ENCODE measurements at regions not wholly inside any gene's neighbourhood (a gene's known extent, or its start where the extent isn't known, plus 50 kb on each side); places are given as distances from the start of the nearest gene placed in this dataset.
A peak's percentile ranks its signal among the peaks of the same experiment; 100 is the strongest.

DNA sequence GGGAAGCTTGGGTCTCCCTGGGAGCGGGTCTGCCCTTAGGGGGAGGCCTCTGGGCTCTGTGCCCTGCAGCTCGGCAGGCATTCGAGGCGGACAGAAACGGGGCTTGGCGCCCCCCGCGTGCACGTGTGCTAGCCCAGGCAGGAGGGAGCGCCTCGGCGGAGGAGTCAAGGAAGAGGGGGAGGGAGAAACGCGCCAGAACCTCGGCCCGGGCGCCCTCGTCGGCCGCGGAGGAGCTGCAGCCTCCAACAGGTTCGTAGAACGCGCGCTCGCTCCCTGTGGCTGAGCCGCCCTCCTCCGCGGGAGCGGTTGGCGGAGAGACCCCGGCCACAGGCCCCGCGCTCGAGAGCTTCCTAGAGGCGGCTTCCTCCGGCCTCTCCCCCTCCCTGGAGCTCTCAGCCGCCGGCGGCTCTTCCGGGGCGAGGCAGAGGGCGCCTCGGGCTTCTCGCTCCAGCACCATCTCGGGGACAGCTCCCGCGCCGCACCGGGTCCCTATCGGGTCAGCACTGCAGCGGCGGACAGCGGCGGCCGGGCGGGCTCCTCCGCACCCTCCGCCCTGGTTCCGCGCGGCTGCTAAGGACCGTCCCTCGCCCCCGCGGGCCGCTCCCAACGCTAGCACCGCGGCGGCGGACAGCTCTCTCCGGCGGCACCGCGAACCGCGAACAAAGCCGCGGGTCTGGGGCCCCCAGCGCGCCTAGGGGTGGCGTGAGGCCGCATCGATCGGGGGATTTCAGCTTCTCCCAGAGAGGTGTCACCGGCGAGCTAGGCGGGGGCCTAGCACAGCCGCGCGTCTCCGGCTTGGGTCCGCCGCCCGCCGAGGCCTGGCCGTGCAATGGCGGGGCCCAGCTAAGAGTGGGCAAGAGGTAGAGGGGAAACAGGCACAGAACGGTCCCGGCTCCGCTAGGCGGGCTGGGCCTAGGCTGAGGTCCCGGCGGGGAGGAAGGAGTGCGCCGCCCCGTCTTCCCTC, 74.6 kb upstream of the CPLX2 start:
- H2AK5ac ChIP-seq (ENCODE audit: low read depth, low read length) = no peak overlapping the region
- no peak overlapping the region for H2AFZ ChIP-seq (ENCODE audit: low read length)
- peak overlapping the region; percentile 24 to 78 (median 60) for H3K4me3 ChIP-seq (ENCODE audit: extremely low read depth in 1 of 4, insufficient read depth in 2 of 4, low read depth in 3 of 4, low read length in 4 of 4)
- H3K23me2 ChIP-seq (ENCODE audit: low read depth, low read length) = peaks cover 13% of the 10 kb centered on the region; the same call in 1 of the 2 replicates
- ChIA-PET POLR2A (ENCODE audit: partially characterized antibody) (interaction anchor here (0.7 to 1.6 kb wide), 6 partner anchors 16 to 75 kb away, joined by 3 to 4 read pairs (median 3); partner anchors contain the start of gene CPLX2), CTCF (ENCODE audit: partially characterized antibody) (interaction anchor here (1.1 to 5.3 kb wide), 19 partner anchors 9 to 90 kb away, joined by 3 to 57 read pairs (median 7); partner anchors contain the start of gene CPLX2)
- no peak overlapping the region for H2BK12ac ChIP-seq (ENCODE audit: low read depth, low read length)
- H4K20me1 ChIP-seq (replicated peaks in 1 of 2; ENCODE audit: control insufficient read depth in 1 of 2, insufficient read depth in 2 of 2, low read length in 2 of 2) = peaks cover 0 to 6% of the 10 kb centered on the region in 2 experiments
- H2BK5ac ChIP-seq (ENCODE audit: low read depth, low read length) = no peak overlapping the region
- H3K4me2 ChIP-seq (ENCODE audit: insufficient read depth in 1 of 2, low read depth in 2 of 2, low read length in 2 of 2) = peak overlapping the region; percentile 87 to 96
- no peak overlapping the region for H3K23ac ChIP-seq (ENCODE audit: insufficient read length)
- no peak overlapping the region for H4K5ac ChIP-seq (ENCODE audit: insufficient read length, low read depth, low read length)
- FAIRE-seq = no peak
- H3K18ac ChIP-seq (ENCODE audit: extremely low read depth, low read length) = no peak overlapping the region
- H3K56ac ChIP-seq (replicated peaks; ENCODE audit: insufficient read length, low read depth, low read length) = no peak overlapping the region
- H3K9me3 ChIP-seq (ENCODE audit: insufficient read depth in 2 of 2, low read depth in 1 of 2, low read length in 1 of 2) = no peaks in the 10 kb centered on the region
- no peak overlapping the region for H4K91ac ChIP-seq (replicated peaks; ENCODE audit: insufficient read length, low read length)
- H3K4me1 ChIP-seq (replicated peaks in 1 of 4; ENCODE audit: control insufficient read depth in 3 of 4, insufficient read depth in 4 of 4, low read length in 3 of 4) = peaks cover 2 to 12% (median 9%) of the 10 kb centered on the region in 4 experiments; a peak in 5 of 7 replicates
- no peak overlapping the region for H2BK20ac ChIP-seq (ENCODE audit: low read length)
- H3K79me2 ChIP-seq (ENCODE audit: control insufficient read depth in 1 of 2, insufficient read depth in 2 of 2, low read length in 2 of 2) = no peaks in the 10 kb centered on the region
- no peak overlapping the region; the same call in 1 of the 2 replicates for H4K8ac ChIP-seq (ENCODE audit: extremely low read depth, insufficient read depth, low read length)
- WGBS, 2 experiments (ENCODE audit: extremely low coverage in 1 of 2, insufficient coverage in 1 of 2, insufficient read length in 1 of 2, insufficient replicate concordance in 2 of 2, low coverage in 1 of 2, low lambda C conversion rate in 2 of 2, missing lambda C conversion rate in 1 of 2) = 1% methylated on average over 50 of the region's 108 CpGs; no CpG with 5 or more reads in 1 of the 2 experiments
- no peak overlapping the region for H3K27ac ChIP-seq (ENCODE audit: low read depth, low read length)
- H3K9ac ChIP-seq (replicated peaks in 1 of 4; ENCODE audit: extremely low read depth in 1 of 4, low read depth in 3 of 4, low read length in 3 of 4) = no peak overlapping the region; a peak in 1 of 7 replicates
- H3K14ac ChIP-seq (ENCODE audit: insufficient read length) = no peak overlapping the region
- H3K79me1 ChIP-seq (ENCODE audit: low read depth, low read length) = no peaks in the 10 kb centered on the region
- no peaks in the 10 kb centered on the region for H3K36me3 ChIP-seq (ENCODE audit: control insufficient read depth in 2 of 4, insufficient read depth in 4 of 4, low read length in 3 of 4)
- no peak overlapping the region for H3K4ac ChIP-seq (replicated peaks; ENCODE audit: insufficient read length, low read depth, low read length)
- no peak overlapping the region for H2BK120ac ChIP-seq (replicated peaks; ENCODE audit: low read depth, low read length)
- peak; percentile 56 to 95 for DNase-seq (ENCODE audit: low read depth in 1 of 2, low spot score in 2 of 2)
- H3K27me3 ChIP-seq (replicated peaks in 1 of 4; ENCODE audit: control insufficient read depth in 3 of 4, extremely low read depth in 1 of 4, insufficient read depth in 3 of 4, low read length in 3 of 4) = peaks cover 4 to 12% (median 8%) of the 10 kb centered on the region in 4 experiments; a peak in 6 of 7 replicates
- H2BK15ac ChIP-seq (ENCODE audit: low read length) = no peak overlapping the region
- TF ChIP-seq SAP30 (IDR thresholded peaks at IDR 0.05; ENCODE audit: insufficient read depth, insufficient replicate concordance, low read length) (peak; percentile 16), EZH2 (IDR thresholded peaks at IDR 0.05; ENCODE audit: low read depth, low read length, severe bottlenecking) (peak; percentile 12), POLR2AphosphoS5 (IDR thresholded peaks at IDR 0.05; ENCODE audit: low read depth, low read length) (no peak), TEAD4 (IDR thresholded peaks at IDR 0.05; ENCODE audit: low read depth, low read length) (peak; percentile 33; the same call in 1 of the 2 replicates), TAF7 (optimal IDR thresholded peaks at IDR 0.05; ENCODE audit: borderline replicate concordance, low read depth, low read length) (peak; percentile 98), HDAC2 (IDR thresholded peaks at IDR 0.05; ENCODE audit: borderline replicate concordance in 1 of 2, low read depth in 2 of 2, low read length in 2 of 2) (peak; percentile 97 to 100), GABPA (IDR thresholded peaks at IDR 0.05; ENCODE audit: borderline replicate concordance, insufficient read depth, low read length) (peak; percentile 45), CHD2 (IDR thresholded peaks at IDR 0.05; ENCODE audit: low read length) (0 out of 2 replicates have a peak, but pooled peaks have one; percentile 6), SRF (IDR thresholded peaks at IDR 0.05; ENCODE audit: low read depth, low read length) (no peak)
- TF ChIP-seq, protein P1, sequence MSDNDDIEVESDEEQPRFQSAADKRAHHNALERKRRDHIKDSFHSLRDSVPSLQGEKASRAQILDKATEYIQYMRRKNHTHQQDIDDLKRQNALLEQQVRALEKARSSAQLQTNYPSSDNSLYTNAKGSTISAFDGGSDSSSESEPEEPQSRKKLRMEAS (IDR thresholded peaks at IDR 0.05) = peak; percentile 81
